ENCODE measurements at regions not wholly inside any gene's neighbourhood (a gene's known extent, or its start where the extent isn't known, plus 50 kb on each side); places are given as distances from the start of the nearest gene placed in this dataset.

DNA sequence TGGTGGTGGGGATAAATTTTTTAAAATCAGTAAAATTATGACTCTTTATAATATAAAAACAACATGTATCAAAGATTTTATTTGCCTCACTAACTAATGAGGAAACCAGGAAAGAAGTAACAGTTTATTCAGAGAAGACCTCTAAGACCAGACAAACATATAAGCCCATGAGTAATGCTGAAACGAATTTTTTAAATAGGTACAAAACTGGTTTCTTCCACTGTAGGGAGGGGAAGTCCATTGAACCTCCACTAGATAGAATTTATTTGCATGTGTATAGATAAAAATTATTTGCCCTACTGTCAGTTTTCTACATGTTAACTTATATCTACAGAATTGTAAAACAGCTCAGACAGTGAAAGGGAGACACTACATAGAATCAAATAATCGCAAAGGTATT is 86.8 kb downstream of the ZC3H11B start:
- DNase-seq (ENCODE audit: low spot score) = no peak
- Mint-ChIP-seq H3K36me3 (ENCODE audit: low read depth) (no peaks in the 10 kb centered on the region), H3K27me3 (ENCODE audit: low read depth) (no peaks in the 10 kb centered on the region), H3K27ac (ENCODE audit: unreplicated experiment) (no peak overlapping the region), H3K4me3 (ENCODE audit: unreplicated experiment) (no peak overlapping the region), H3K9me3 (ENCODE audit: low read depth) (no peaks in the 10 kb centered on the region), H3K4me1 (ENCODE audit: low read depth) (no peaks in the 10 kb centered on the region)
- TF ChIP-seq CTCF (IDR thresholded peaks at IDR 0.05) = no peak

GRCh38 chr1:219523411-219523810 is 89.5 kb downstream of the ZC3H11B start:
- Mint-ChIP-seq H3K9me3 (ENCODE audit: low read depth) (no peaks in the 10 kb centered on the region), H3K27ac (ENCODE audit: unreplicated experiment) (no peak overlapping the region), H3K4me1 (ENCODE audit: low read depth) (peaks cover 5% of the 10 kb centered on the region), H3K27me3 (ENCODE audit: low read depth) (no peaks in the 10 kb centered on the region), H3K36me3 (ENCODE audit: low read depth) (no peaks in the 10 kb centered on the region), H3K4me3 (ENCODE audit: unreplicated experiment) (no peak overlapping the region)
- TF ChIP-seq CTCF (IDR thresholded peaks at IDR 0.05) = no peak
- no peak for DNase-seq (ENCODE audit: low spot score)

DNA sequence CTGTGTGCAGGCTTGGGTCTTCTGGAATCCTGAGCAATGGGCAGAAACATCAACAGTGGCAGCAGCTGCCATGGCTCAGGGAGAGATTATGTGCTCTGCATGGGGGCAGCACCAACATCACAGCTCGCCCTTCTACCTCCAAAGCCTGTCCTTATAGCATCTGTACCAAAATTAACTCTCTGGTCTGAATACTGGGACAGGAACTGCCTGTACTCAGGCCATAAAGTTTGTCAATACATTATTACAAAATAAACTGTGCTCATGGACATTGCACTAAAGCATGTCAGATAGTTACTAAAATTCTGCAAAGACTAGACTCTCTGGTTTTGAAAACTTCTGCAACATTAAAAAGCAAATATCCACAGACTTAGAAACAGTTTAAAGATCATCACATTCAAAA is 91.6 kb downstream of the ZC3H11B start:
- TF ChIP-seq CTCF (IDR thresholded peaks at IDR 0.05) = no peak
- no peak for DNase-seq (ENCODE audit: low spot score)
- no peak overlapping the region for H3K27ac Mint-ChIP-seq (ENCODE audit: unreplicated experiment)
- no peaks in the 10 kb centered on the region for H3K36me3 Mint-ChIP-seq (ENCODE audit: low read depth)
- H3K4me3 Mint-ChIP-seq (ENCODE audit: unreplicated experiment) = no peak overlapping the region
- peaks cover 5% of the 10 kb centered on the region for H3K4me1 Mint-ChIP-seq (ENCODE audit: low read depth)
- H3K9me3 Mint-ChIP-seq (ENCODE audit: low read depth) = no peaks in the 10 kb centered on the region
- H3K27me3 Mint-ChIP-seq (ENCODE audit: low read depth) = no peaks in the 10 kb centered on the region

GRCh38 chr1:219520241-219520640 is 92.7 kb downstream of the ZC3H11B start:
- TF ChIP-seq CTCF (IDR thresholded peaks at IDR 0.05) = no peak
- H3K27ac Mint-ChIP-seq (ENCODE audit: unreplicated experiment) = no peak overlapping the region
- no peaks in the 10 kb centered on the region for H3K36me3 Mint-ChIP-seq (ENCODE audit: low read depth)

DNA sequence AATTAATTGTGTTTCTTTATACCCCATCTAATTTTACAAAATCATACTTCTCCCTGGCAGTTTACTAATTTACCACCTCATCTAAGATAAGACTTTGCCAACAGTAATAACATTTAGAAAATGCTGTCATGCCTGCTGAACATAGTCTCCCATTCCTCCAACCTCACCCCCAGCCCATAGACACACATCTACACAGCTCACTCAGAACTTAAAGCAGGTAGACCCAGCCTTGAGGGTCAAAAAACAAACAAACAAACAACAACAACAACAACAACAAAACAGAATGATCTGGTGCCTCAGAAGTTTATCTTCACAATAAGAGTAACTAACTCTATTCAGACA is 94.0 kb downstream of the ZC3H11B start:
- no peaks in the 10 kb centered on the region for H3K36me3 Mint-ChIP-seq (ENCODE audit: low read depth)
- peaks cover 5% of the 10 kb centered on the region for H3K4me1 Mint-ChIP-seq (ENCODE audit: low read depth)
- no peak for TF ChIP-seq CTCF (IDR thresholded peaks at IDR 0.05)
- no peaks in the 10 kb centered on the region for H3K9me3 Mint-ChIP-seq (ENCODE audit: low read depth)
- H3K27me3 Mint-ChIP-seq (ENCODE audit: low read depth) = no peaks in the 10 kb centered on the region
- no peak for DNase-seq (ENCODE audit: low spot score)
- H3K4me3 Mint-ChIP-seq (ENCODE audit: unreplicated experiment) = no peak overlapping the region
- H3K27ac Mint-ChIP-seq (ENCODE audit: unreplicated experiment) = no peak overlapping the region

More at GRCh38 chr1:219520241-219520640, 92.7 kb downstream of the ZC3H11B start:
- Mint-ChIP-seq H3K9me3 (ENCODE audit: low read depth) (no peaks in the 10 kb centered on the region), H3K4me3 (ENCODE audit: unreplicated experiment) (no peak overlapping the region), H3K4me1 (ENCODE audit: low read depth) (peaks cover 5% of the 10 kb centered on the region), H3K27me3 (ENCODE audit: low read depth) (no peaks in the 10 kb centered on the region)
- DNase-seq (ENCODE audit: low spot score) = no peak
